ENCODE measurements at regions not wholly inside any gene's neighbourhood (a gene's known extent, or its start where the extent isn't known, plus 50 kb on each side); places are given as distances from the start of the nearest gene placed in this dataset.

DNA sequence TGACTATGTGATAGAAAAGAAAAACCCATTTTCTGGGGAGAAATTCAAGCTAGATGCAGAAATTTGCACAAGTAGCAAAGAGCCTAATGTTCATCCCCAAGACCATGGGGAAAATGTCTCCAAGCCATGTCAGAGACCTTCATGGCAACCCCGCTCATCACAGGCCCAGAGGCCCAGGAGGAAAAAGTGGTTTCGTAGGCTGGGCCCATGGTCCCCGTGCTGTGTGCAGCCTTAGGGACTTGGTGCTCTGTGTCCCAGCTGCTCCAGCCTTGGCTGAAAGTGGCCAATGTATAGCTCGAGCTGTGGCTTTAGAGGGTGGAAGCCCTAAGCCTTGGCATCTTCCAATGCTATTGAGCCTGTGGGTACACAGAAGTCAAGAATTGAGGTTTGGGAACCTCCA lies 711.2 kb upstream of the ZNF608 start:
- ChIA-PET POLR2A (no interaction called here), RAD21 (ENCODE audit: unreplicated experiment) (no interaction called here), CTCF (no interaction called here), SMC1A (ENCODE audit: uncharacterized antibody, unreplicated experiment) (no interaction called here)
- FAIRE-seq (no peak), ATAC-seq (no peak), DNase-seq (ENCODE audit: low read depth, low spot score) (no peak)
- Histone ChIP-seq H2AFZ (ENCODE audit: control insufficient read depth, low read depth, low read length) (no peak overlapping the region), H3K36me3 (ENCODE audit: control insufficient read depth in 2 of 2, insufficient read depth in 2 of 2, low read length in 1 of 2) (no peaks in the 10 kb centered on the region), H3K27me3 (replicated peaks in 1 of 2; ENCODE audit: control insufficient read depth in 2 of 2, insufficient read depth in 2 of 2, low read length in 1 of 2) (no peaks in the 10 kb centered on the region), H4K20me1 (ENCODE audit: control insufficient read depth, insufficient read depth) (no peaks in the 10 kb centered on the region), H3K4me3 (no peak overlapping the region), H3K4me1 (ENCODE audit: control insufficient read depth, insufficient read depth, low read length) (no peaks in the 10 kb centered on the region), H3K79me2 (ENCODE audit: control insufficient read depth, insufficient read depth, low read length) (no peaks in the 10 kb centered on the region), H3K27ac (ENCODE audit: control insufficient read depth, insufficient read depth) (no peak overlapping the region), H3K4me2 (ENCODE audit: control insufficient read depth, insufficient read depth) (no peak overlapping the region), H3K9ac (ENCODE audit: control insufficient read depth, insufficient read depth, low read length) (no peak overlapping the region), H3K9me3 (replicated peaks; ENCODE audit: control insufficient read depth, insufficient read depth, low read length) (no peaks in the 10 kb centered on the region)
- TF ChIP-seq SP1 (IDR thresholded peaks at IDR 0.05; ENCODE audit: low read depth, low read length) (no peak), GABPA (IDR thresholded peaks at IDR 0.05; ENCODE audit: low read depth) (no peak), ETV6 (conservative IDR thresholded peaks at IDR 0.05 in 1 of 2, IDR thresholded peaks at IDR 0.05 in 1 of 2; ENCODE audit: borderline replicate concordance in 1 of 2, low read depth in 1 of 2) (no peak), NFXL1 (IDR thresholded peaks at IDR 0.05; ENCODE audit: borderline replicate concordance) (no peak), MTA2 (IDR thresholded peaks at IDR 0.05; ENCODE audit: low read depth) (no peak), BHLHE40 (IDR thresholded peaks at IDR 0.05; ENCODE audit: borderline replicate concordance in 1 of 2, low read depth in 2 of 2, low read length in 1 of 2) (no peak), MEF2B (IDR thresholded peaks at IDR 0.05; ENCODE audit: partially characterized antibody, poor library complexity, severe bottlenecking) (no peak), TCF7 (IDR thresholded peaks at IDR 0.05; ENCODE audit: borderline replicate concordance) (no peak), BRCA1 (IDR thresholded peaks at IDR 0.05; ENCODE audit: low read depth, low read length) (no peak), IKZF1 (conservative IDR thresholded peaks at IDR 0.05) (no peak), PAX8 (IDR thresholded peaks at IDR 0.05) (no peak)
- TF ChIP-seq, protein P1, sequence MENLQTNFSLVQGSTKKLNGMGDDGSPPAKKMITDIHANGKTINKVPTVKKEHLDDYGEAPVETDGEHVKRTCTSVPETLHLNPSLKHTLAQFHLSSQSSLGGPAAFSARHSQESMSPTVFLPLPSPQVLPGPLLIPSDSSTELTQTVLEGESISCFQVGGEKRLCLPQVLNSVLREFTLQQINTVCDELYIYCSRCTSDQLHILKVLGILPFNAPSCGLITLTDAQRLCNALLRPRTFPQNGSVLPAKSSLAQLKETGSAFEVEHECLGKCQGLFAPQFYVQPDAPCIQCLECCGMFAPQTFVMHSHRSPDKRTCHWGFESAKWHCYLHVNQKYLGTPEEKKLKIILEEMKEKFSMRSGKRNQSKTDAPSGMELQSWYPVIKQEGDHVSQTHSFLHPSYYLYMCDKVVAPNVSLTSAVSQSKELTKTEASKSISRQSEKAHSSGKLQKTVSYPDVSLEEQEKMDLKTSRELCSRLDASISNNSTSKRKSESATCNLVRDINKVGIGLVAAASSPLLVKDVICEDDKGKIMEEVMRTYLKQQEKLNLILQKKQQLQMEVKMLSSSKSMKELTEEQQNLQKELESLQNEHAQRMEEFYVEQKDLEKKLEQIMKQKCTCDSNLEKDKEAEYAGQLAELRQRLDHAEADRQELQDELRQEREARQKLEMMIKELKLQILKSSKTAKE (IDR thresholded peaks at IDR 0.05; ENCODE audit: low read depth, poor library complexity, severe bottlenecking): no peak
- TF ChIP-seq, protein P2, sequence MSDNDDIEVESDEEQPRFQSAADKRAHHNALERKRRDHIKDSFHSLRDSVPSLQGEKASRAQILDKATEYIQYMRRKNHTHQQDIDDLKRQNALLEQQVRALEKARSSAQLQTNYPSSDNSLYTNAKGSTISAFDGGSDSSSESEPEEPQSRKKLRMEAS (IDR thresholded peaks at IDR 0.05; ENCODE audit: low read depth, low read length): no peak
- TF ChIP-seq, protein P3, sequence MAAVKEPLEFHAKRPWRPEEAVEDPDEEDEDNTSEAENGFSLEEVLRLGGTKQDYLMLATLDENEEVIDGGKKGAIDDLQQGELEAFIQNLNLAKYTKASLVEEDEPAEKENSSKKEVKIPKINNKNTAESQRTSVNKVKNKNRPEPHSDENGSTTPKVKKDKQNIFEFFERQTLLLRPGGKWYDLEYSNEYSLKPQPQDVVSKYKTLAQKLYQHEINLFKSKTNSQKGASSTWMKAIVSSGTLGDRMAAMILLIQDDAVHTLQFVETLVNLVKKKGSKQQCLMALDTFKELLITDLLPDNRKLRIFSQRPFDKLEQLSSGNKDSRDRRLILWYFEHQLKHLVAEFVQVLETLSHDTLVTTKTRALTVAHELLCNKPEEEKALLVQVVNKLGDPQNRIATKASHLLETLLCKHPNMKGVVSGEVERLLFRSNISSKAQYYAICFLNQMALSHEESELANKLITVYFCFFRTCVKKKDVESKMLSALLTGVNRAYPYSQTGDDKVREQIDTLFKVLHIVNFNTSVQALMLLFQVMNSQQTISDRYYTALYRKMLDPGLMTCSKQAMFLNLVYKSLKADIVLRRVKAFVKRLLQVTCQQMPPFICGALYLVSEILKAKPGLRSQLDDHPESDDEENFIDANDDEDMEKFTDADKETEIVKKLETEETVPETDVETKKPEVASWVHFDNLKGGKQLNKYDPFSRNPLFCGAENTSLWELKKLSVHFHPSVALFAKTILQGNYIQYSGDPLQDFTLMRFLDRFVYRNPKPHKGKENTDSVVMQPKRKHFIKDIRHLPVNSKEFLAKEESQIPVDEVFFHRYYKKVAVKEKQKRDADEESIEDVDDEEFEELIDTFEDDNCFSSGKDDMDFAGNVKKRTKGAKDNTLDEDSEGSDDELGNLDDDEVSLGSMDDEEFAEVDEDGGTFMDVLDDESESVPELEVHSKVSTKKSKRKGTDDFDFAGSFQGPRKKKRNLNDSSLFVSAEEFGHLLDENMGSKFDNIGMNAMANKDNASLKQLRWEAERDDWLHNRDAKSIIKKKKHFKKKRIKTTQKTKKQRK (IDR thresholded peaks at IDR 0.05; ENCODE audit: low read depth, low read length): no peak
- TF ChIP-seq, protein P4, sequence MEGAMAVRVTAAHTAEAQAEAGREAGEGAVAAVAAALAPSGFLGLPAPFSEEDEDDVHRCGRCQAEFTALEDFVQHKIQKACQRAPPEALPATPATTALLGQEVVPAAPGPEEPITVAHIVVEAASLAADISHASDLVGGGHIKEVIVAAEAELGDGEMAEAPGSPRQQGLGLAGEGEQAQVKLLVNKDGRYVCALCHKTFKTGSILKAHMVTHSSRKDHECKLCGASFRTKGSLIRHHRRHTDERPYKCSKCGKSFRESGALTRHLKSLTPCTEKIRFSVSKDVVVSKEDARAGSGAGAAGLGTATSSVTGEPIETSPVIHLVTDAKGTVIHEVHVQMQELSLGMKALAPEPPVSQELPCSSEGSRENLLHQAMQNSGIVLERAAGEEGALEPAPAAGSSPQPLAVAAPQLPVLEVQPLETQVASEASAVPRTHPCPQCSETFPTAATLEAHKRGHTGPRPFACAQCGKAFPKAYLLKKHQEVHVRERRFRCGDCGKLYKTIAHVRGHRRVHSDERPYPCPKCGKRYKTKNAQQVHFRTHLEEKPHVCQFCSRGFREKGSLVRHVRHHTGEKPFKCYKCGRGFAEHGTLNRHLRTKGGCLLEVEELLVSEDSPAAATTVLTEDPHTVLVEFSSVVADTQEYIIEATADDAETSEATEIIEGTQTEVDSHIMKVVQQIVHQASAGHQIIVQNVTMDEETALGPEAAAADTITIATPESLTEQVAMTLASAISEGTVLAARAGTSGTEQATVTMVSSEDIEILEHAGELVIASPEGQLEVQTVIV (IDR thresholded peaks at IDR 0.05; ENCODE audit: borderline replicate concordance, partially characterized antibody): no peak
- 7% methylated on average over 4 of the region's 4 CpGs for WGBS (ENCODE audit: insufficient coverage, insufficient replicate concordance, low lambda C conversion rate, missing lambda C conversion rate)
- intact Hi-C loops (cut with micrococcal nuclease; ENCODE audit: unreplicated experiment): no loop called here
- in situ Hi-C loops (cut with MboI): no loop called here
- BruUV-seq (replicated peaks): no TSS peak

All from GM12878 (cell line).